ENCODE measurements at regions not wholly inside any gene's neighbourhood (a gene's known extent, or its start where the extent isn't known, plus 50 kb on each side); places are given as distances from the start of the nearest gene placed in this dataset.

GRCh38 chr10:89085153-89085552, 94.6 kb downstream of the FAS start:
- Histone ChIP-seq H3K36me3 (no peaks in the 10 kb centered on the region), H3K4me1 (peaks cover 0 to 60% (median 14%) of the 10 kb centered on the region in 12 donors), H3K9me3 (no peaks in the 10 kb centered on the region), H3K4me3 (no peak overlapping the region), H3K27ac (peak overlapping the region in 4 of 12 donors; percentile 40 to 84 (median 62)), H3K27me3 (no peaks in the 10 kb centered on the region)
- ATAC-seq (no peak), DNase-seq (no peak)
- intact Hi-C loops (cut with DNase I) = loop anchor here in 1 of 10 donors (5.0 kb wide), 2 partner anchors 53 to 122 kb away; partner anchors contain the start of gene CH25H
- 86 to 89% (median 87%) methylated on average over 4 of the region's 4 CpGs for WGBS, 4 donors
- no peak for TF ChIP-seq POLR2A (IDR thresholded peaks at IDR 0.05)
- no peak for TF ChIP-seq CTCF (IDR thresholded peaks at IDR 0.05)

- Histone ChIP-seq H3K4me1 (peaks cover 0 to 51% (median 9%) of the 10 kb centered on the region in 12 donors), H3K27me3 (no peaks in the 10 kb centered on the region), H3K36me3 (no peaks in the 10 kb centered on the region), H3K9me3 (no peaks in the 10 kb centered on the region), H3K27ac (peak overlapping the region in 2 of 12 donors; percentile 35 to 37), H3K4me3 (no peak overlapping the region)
- 57 to 67% (median 60%) methylated on average over 5 of the region's 5 CpGs for WGBS, 4 donors
- DNase-seq (no peak), ATAC-seq (no peak)
- TF ChIP-seq CTCF (IDR thresholded peaks at IDR 0.05) (no peak), POLR2A (IDR thresholded peaks at IDR 0.05) (no peak)
- intact Hi-C loops (cut with DNase I) = loop anchor here in 2 of 10 donors (5.0 kb wide), 2 partner anchors 35 to 125 kb away; partner anchors contain the start of gene CH25H (in 1 of the 2)
Measured at GRCh38 chr10:89082086-89082485, 91.5 kb downstream of the FAS start.

- Histone ChIP-seq H3K36me3 (no peaks in the 10 kb centered on the region), H3K27me3 (no peaks in the 10 kb centered on the region), H3K27ac (no peak overlapping the region), H3K9me3 (no peaks in the 10 kb centered on the region), H3K4me3 (no peak overlapping the region), H3K4me1 (peaks cover 0 to 38% (median 4%) of the 10 kb centered on the region in 12 donors)
- 52 to 80% (median 65%) methylated on average over 3 of the region's 3 CpGs for WGBS, 4 donors
- DNase-seq (no peak), ATAC-seq (no peak)
- intact Hi-C loops (cut with DNase I) = loop anchor here in 2 of 10 donors (5.0 kb wide), 2 partner anchors 37 to 127 kb away; partner anchors contain the start of gene CH25H (in 1 of the 2)
- no peak for TF ChIP-seq CTCF (IDR thresholded peaks at IDR 0.05)
- no peak for TF ChIP-seq POLR2A (IDR thresholded peaks at IDR 0.05)
Measured at GRCh38 chr10:89080660-89081059, 90.1 kb downstream of the FAS start.

GRCh38 chr10:89079961-89080360, 89.4 kb downstream of the FAS start:
- ATAC-seq (peak in 1 of 4 donors; percentile 36), DNase-seq (no peak)
- no peaks in the 10 kb centered on the region for H3K36me3 ChIP-seq
- no peak overlapping the region for H3K4me3 ChIP-seq
- intact Hi-C loops (cut with DNase I) = loop anchor here in 2 of 10 donors (5.0 kb wide), 2 partner anchors 37 to 127 kb away; partner anchors contain the start of gene CH25H (in 1 of the 2)
- H3K27me3 ChIP-seq = no peaks in the 10 kb centered on the region
- TF ChIP-seq CTCF (IDR thresholded peaks at IDR 0.05) (no peak), POLR2A (IDR thresholded peaks at IDR 0.05) (no peak)
- 66 to 81% (median 75%) methylated on average over 1 of the region's 1 CpG for WGBS, 4 donors
- peak overlapping the region in 1 of 12 donors; percentile 38 for H3K27ac ChIP-seq
- H3K4me1 ChIP-seq = peaks cover 0 to 31% (median 3%) of the 10 kb centered on the region in 12 donors
- no peaks in the 10 kb centered on the region for H3K9me3 ChIP-seq
